ENCODE measurements at regions not wholly inside any gene's neighbourhood (a gene's known extent, or its start where the extent isn't known, plus 50 kb on each side); places are given as distances from the start of the nearest gene placed in this dataset.

DNA sequence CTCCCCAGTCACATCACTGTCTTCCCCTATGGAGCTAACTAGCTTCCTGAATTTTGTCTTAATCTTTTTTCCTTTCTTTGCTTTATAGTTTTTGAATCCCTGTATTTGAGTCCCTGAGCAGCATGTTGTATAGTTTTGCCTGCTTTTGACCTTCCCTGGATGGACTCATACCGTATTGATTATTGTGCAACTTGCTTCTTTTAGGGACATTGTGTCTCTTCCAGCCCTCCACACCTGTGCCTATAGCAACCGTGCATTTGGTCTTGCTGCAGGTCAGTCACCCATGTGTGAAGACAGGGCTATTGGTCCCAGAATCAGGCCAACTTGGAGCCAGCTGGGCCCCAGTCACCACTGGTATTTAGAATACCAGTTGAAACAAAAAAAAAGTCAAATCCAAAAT, 158.9 kb upstream of the ADCY1 start:
- TF ChIP-seq CTCF (IDR thresholded peaks at IDR 0.05; ENCODE audit: poor library complexity, severe bottlenecking) (no peak), REST (IDR thresholded peaks at IDR 0.05; ENCODE audit: borderline replicate concordance) (no peak)

All from neural cell (in vitro differentiated cells).